Kidney (tissue), 13 donors: ENCODE measurements at regions not wholly inside any gene's neighbourhood (a gene's known extent, or its start where the extent isn't known, plus 50 kb on each side); places are given as distances from the start of the nearest gene placed in this dataset.

Experiments used
- DNase-seq, 5 donors: peaks; one replicate each; pipeline ENCODE4 v3.0.0-alpha.2; 2013 to 2020
- FAIRE-seq: peaks from 2 replicates; lab custom pipeline; 2012; peaks lifted over from hg19 to GRCh38; lab: Jason Lieb, UNC
- H3K27ac ChIP-seq, 2 donors: one replicate each; pipeline ENCODE4 v1.7.0; 2013; ENCODE audit warnings: low read depth in 2 of 2, low read length in 2 of 2, inconsistent platforms in 1 of 2
- H3K27me3 ChIP-seq: one replicate; pipeline ENCODE4 v1.7.1; 2013; ENCODE audit warnings: low read length, inconsistent platforms; ENCODE audit not compliant: control insufficient read depth, insufficient read depth
- H3K36me3 ChIP-seq, 3 donors: one replicate each; pipeline versions ENCODE4 v1.7.0 to v1.7.1; 2013; ENCODE audit warnings: low read length in 3 of 3, control low read depth in 1 of 3, inconsistent platforms in 1 of 3; ENCODE audit not compliant: insufficient read depth in 3 of 3, control insufficient read depth in 2 of 3
- H3K4me1 ChIP-seq, 3 donors: one replicate each; pipeline versions ENCODE4 v1.7.0 to v1.7.1; 2013; ENCODE audit warnings: low read length in 3 of 3, inconsistent platforms in 1 of 3, low read depth in 1 of 3; ENCODE audit not compliant: control insufficient read depth in 2 of 3, insufficient read depth in 2 of 3
- H3K4me3 ChIP-seq, 3 donors: one replicate each; pipeline versions ENCODE4 v1.7.0 to v1.8.1; 2013; ENCODE audit warnings: low read length in 3 of 3, control low read depth in 1 of 3, inconsistent platforms in 1 of 3
- H3K9ac ChIP-seq, 3 donors: one replicate each; pipeline versions ENCODE4 v1.7.0 to v1.7.1; 2013; ENCODE audit warnings: low read length in 3 of 3, control low read depth in 1 of 3, inconsistent platforms in 1 of 3
- H3K9me3 ChIP-seq, 3 donors: one replicate each; pipeline versions ENCODE4 v1.7.0 to v1.7.1; 2013; ENCODE audit warnings: low read length in 3 of 3, control low read depth in 1 of 3, inconsistent platforms in 1 of 3; ENCODE audit not compliant: control insufficient read depth in 2 of 3, insufficient read depth in 1 of 3
- intact Hi-C: fragments of 100-400 bp; cut with DNase I; formaldehyde crosslinking; loops from one replicate; pipeline ENCODE4 v1.11.1; 2022
- TF ChIP-seq, protein P1 (sequence below): IDR thresholded peaks from 3 replicates; pipeline ENCODE4 v1.5.1; 2012; ENCODE audit warnings: mild to moderate bottlenecking, moderate library complexity, borderline replicate concordance; ENCODE audit not compliant: insufficient read depth; ENCODE audit errors: extremely low read depth
- donor health status: control.
- donor health status: control.
- donor health status: control.
- donor health status: control.
- donor health status: control.
- donor health status: DM: yes; HTN: yes; CAD: no.
- donor health status: Normal renal cell carcinoma (clear cell type).

DNA sequence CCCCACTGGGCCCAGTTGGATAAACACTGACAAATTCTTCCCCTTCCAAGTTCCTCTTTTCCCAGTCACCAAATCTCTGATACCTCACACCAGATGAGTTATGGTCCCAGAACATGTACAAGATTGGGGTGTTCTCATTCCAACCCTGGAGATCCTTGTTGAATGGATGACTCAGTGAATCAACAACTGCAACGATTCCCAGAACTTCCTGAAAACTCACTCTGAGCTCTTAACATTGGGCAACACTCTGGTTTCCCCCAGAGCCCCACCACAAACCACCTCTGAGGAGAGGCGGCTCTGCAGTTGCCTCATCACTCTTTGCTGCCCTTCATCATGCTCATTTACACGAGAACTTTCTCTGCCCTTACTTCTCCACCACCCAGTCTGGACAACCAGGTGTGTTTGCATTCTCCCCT lies 115.2 kb downstream of the MRPL14 start:
- no peak for FAIRE-seq
- no peaks in the 10 kb centered on the region for H3K27me3 ChIP-seq
- no peaks in the 10 kb centered on the region for H3K9me3 ChIP-seq
- peak in 2 of 5 donors; percentile 3 to 59 for DNase-seq
- no peak overlapping the region for H3K9ac ChIP-seq
- H3K4me1 ChIP-seq, result peaks cover 0 to 6% (median 6%) of the 10 kb centered on the region in 3 donors
- TF ChIP-seq, protein P1, sequence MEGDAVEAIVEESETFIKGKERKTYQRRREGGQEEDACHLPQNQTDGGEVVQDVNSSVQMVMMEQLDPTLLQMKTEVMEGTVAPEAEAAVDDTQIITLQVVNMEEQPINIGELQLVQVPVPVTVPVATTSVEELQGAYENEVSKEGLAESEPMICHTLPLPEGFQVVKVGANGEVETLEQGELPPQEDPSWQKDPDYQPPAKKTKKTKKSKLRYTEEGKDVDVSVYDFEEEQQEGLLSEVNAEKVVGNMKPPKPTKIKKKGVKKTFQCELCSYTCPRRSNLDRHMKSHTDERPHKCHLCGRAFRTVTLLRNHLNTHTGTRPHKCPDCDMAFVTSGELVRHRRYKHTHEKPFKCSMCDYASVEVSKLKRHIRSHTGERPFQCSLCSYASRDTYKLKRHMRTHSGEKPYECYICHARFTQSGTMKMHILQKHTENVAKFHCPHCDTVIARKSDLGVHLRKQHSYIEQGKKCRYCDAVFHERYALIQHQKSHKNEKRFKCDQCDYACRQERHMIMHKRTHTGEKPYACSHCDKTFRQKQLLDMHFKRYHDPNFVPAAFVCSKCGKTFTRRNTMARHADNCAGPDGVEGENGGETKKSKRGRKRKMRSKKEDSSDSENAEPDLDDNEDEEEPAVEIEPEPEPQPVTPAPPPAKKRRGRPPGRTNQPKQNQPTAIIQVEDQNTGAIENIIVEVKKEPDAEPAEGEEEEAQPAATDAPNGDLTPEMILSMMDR, result no peak
- no peaks in the 10 kb centered on the region for H3K36me3 ChIP-seq
- no peak overlapping the region for H3K4me3 ChIP-seq
- no peak overlapping the region for H3K27ac ChIP-seq
- intact Hi-C loops, result no loop called here

DNA sequence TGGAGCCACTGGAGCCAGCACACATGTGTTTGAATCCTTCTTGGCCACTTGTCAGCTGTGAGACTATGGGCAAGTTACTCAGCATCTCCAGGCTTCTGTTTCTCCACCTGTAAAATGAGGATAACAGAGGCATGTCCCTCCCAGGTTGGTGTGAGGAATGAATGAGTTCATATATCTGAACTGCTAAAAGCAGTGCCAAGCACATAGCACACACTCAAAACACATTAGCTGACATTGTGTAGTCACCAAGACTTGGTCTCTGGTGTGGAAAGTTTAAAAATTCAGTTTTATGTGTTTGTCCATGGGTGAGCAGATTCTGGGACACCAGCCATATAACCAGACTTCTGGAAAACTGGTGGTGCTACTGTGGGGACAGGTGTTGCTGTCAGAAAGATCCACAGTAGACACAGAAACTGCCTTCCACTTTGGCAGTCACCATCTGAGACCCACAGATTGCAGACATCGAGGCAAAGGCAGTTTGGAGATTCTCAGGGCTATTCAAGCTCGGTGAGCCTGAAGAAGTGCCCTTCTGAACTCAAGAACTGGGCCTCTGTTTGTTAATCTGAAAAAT lies 115.8 kb downstream of the MRPL14 start:
- Histone ChIP-seq H3K9ac (no peak overlapping the region), H3K27ac (peak overlapping the region in 1 of 2 donors; percentile 55), H3K27me3 (no peaks in the 10 kb centered on the region), H3K4me3 (no peak overlapping the region), H3K36me3 (no peaks in the 10 kb centered on the region), H3K9me3 (no peaks in the 10 kb centered on the region), H3K4me1 (peaks cover 0 to 6% (median 6%) of the 10 kb centered on the region in 3 donors)
- TF ChIP-seq, protein P1, result no peak
- intact Hi-C loops, result no loop called here
- DNase-seq (peak in 1 of 5 donors; percentile 7), FAIRE-seq (no peak)

DNA sequence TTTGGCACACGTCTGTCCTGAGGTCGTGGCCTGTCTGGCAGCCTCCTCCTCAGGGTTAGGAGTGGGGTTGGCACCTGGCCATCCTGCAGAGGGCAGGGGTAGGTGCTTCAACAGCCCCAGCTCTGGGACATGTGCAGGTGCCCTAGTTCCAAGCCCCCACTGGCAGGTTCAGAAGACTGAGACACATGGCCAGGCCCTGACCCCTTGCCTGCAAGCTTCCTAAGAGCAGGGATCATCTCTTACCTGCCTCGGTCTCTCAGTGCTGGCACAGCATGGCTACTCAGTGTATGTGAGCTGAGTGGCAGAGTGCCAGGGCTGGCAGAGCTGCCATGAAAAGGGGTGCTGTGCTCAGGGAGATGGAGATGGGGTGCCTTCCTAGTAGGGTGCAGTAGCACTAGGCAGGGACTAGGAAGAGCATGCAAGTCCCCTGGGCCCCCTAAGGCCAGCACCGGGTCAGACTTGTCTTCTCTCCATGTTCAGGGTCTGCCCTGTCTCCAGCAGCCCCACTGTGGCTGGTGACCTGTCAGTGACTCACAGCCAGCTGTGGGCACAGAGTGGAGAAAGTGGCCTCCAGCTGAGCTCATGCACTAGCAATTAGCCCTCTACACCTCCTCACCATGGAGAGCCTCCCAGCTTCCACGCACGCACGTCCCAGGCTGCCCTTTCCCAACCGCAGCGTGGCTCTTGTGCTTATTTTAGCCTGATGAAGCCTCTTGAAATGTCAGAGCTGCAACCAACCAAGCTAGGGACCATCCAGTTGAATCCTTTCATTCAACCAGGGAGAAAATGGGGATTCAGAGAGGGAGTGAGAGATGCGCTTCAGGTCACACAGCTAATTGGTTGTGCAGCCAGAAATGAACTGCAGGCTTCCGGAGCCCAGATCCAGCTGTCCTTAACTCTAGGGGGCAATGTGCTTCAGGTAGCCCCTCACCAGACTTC lies 116.6 kb downstream of the MRPL14 start:
- Histone ChIP-seq H3K27ac (peak overlapping the region in 1 of 2 donors; percentile 55), H3K9ac (no peak overlapping the region), H3K4me1 (peaks cover 0 to 8% (median 6%) of the 10 kb centered on the region in 3 donors), H3K36me3 (no peaks in the 10 kb centered on the region), H3K4me3 (no peak overlapping the region), H3K27me3 (no peaks in the 10 kb centered on the region), H3K9me3 (no peaks in the 10 kb centered on the region)
- DNase-seq, result peak in 4 of 5 donors; percentile 33 to 85 (median 52)
- FAIRE-seq, result no peak
- intact Hi-C loops, result no loop called here
- TF ChIP-seq, protein P1, result no peak
